ENCODE measurements at regions not wholly inside any gene's neighbourhood (a gene's known extent, or its start where the extent isn't known, plus 50 kb on each side); places are given as distances from the start of the nearest gene placed in this dataset.

DNA sequence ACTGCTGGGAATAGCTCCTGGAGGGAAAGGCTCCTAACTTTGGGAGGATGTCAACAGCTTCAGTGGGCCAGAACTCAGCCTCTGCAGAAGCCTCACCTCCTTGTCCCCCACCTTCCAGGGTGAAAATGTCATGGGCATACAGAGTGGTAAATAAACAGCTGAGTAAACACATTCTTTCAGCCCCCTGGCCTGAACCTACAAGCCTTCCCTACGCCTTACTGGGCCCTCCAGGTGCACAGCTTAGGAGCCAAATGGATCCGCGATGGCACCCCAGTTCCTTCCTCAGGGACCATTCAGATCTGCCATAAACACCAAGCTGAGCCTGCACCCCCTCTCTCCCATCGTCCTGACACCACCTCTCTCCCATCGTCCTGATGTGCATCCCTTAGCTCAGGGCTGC is 126.2 kb upstream of the IGF1R start:
- Histone ChIP-seq H3K27me3 (no peaks in the 10 kb centered on the region), H3K27ac (no peak overlapping the region), H3K4me1 (peaks cover 8% of the 10 kb centered on the region), H3K4me3 (no peak overlapping the region), H3K9me3 (no peaks in the 10 kb centered on the region), H3K36me3 (replicated peaks in 1 of 2; ENCODE audit: insufficient read depth in 1 of 2, low read depth in 2 of 2) (no peaks in the 10 kb centered on the region)
- TF ChIP-seq, protein P1, sequence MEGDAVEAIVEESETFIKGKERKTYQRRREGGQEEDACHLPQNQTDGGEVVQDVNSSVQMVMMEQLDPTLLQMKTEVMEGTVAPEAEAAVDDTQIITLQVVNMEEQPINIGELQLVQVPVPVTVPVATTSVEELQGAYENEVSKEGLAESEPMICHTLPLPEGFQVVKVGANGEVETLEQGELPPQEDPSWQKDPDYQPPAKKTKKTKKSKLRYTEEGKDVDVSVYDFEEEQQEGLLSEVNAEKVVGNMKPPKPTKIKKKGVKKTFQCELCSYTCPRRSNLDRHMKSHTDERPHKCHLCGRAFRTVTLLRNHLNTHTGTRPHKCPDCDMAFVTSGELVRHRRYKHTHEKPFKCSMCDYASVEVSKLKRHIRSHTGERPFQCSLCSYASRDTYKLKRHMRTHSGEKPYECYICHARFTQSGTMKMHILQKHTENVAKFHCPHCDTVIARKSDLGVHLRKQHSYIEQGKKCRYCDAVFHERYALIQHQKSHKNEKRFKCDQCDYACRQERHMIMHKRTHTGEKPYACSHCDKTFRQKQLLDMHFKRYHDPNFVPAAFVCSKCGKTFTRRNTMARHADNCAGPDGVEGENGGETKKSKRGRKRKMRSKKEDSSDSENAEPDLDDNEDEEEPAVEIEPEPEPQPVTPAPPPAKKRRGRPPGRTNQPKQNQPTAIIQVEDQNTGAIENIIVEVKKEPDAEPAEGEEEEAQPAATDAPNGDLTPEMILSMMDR (IDR thresholded peaks at IDR 0.05) = no peak
- TF ChIP-seq POLR2A (IDR thresholded peaks at IDR 0.05) = no peak
- ATAC-seq = no peak
- intact Hi-C loops (cut with DNase I) = loop anchor here (5.0 kb wide), 2 partner anchors 135 to 550 kb away; no protein-coding TSS in a partner anchor
- 73 to 81% methylated on average over 5 of the region's 5 CpGs for WGBS, 2 donors
- DNase-seq = no peak

DNA sequence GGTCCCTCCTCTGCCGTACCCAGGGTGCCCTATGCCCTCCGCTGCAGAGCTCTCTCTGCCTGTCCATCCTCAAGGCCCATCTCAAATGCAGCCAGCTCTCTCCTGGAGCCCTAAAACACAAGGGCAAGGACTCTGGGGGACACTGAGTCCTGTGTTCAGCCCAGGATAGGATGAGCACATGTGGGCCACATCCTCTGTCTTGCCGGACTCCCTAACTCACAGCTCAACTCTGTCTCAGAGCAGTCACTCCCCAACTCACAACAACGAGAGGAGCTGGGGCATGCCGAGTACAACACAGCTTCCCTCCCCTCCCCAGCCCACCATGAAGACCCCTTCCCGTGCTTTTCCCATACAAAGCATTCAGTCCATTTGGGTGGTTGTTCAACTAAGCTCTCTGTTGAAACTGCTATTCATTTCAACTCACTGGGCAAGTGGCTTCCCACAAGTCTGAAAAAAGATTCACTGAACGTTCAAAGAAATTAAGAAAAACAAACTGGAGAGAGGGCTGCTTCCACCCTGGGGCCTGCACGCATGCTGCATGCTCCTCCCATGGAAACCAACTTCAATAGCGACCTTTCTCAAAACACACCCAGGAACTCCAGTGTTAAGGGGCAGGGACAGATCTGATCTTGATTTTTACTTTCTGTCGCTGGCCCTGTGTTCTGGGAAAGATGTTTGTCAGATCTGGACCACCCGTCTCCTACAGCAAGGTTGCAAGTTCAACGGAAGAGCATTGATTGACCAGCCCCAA is 124.3 kb upstream of the IGF1R start:
- WGBS, 2 donors = 83 to 87% methylated on average over 11 to 12 of the region's 12 CpGs
- H3K4me3 ChIP-seq = no peak overlapping the region
- TF ChIP-seq, protein P1 (IDR thresholded peaks at IDR 0.05) = no peak
- TF ChIP-seq POLR2A (IDR thresholded peaks at IDR 0.05) = no peak
- no peaks in the 10 kb centered on the region for H3K27me3 ChIP-seq
- intact Hi-C loops (cut with DNase I) = loop anchor here (5.0 kb wide), 2 partner anchors 133 to 548 kb away; no protein-coding TSS in a partner anchor
- H3K4me1 ChIP-seq = peaks cover 8% of the 10 kb centered on the region
- no peak for ATAC-seq
- no peak overlapping the region for H3K27ac ChIP-seq
- DNase-seq = no peak
- H3K9me3 ChIP-seq = no peaks in the 10 kb centered on the region
- no peaks in the 10 kb centered on the region for H3K36me3 ChIP-seq (replicated peaks in 1 of 2; ENCODE audit: insufficient read depth in 1 of 2, low read depth in 2 of 2)

DNA sequence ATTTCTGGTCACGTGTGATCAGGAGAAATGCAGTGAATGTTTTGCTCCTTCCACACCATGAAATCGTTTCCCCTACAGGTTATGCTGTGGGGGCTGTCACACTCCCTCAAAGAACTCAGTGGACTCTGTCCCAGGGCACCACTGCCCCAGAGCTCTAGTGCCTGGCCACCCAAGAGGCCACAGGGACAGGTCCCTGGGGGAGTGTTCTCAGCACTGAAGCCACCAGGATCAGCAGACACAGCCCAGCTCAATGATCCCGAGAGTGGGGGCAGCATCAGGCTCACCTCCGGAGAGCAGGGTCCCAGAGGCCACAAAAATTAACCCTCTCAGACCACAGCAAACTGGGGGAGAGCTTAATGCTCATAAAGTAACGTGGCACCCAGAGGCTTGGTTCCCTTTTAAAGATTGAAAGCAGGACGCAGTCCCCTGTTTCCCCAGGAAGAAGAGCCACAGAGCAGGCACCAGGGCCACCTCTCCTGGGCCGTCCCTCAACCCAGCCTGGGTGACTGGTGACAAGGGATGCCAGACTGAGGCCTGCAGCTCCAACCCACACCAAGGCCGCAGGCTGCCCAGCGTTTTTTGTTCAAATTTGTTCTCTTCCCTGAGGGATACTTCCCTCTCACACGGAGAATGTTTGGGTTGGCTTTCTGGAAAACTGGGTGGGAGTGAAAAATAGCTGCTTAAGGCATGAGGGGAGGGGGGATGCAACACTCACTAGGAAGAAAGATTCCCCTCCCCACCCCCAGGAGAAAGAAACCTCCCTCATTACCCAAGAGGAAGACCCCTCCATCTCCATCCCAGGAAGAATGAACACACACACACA is 123.3 kb upstream of the IGF1R start:
- H3K9me3 ChIP-seq = no peaks in the 10 kb centered on the region
- DNase-seq (no peak), ATAC-seq (no peak)
- TF ChIP-seq, protein P1 (IDR thresholded peaks at IDR 0.05) = no peak
- TF ChIP-seq POLR2A (IDR thresholded peaks at IDR 0.05) = no peak
- H3K4me1 ChIP-seq = peaks cover 14% of the 10 kb centered on the region
- no peak overlapping the region for H3K4me3 ChIP-seq
- intact Hi-C loops (cut with DNase I) = loop anchor here (5.0 kb wide), 2 partner anchors 132 to 547 kb away; no protein-coding TSS in a partner anchor
- 65 to 73% methylated on average over 10 of the region's 10 CpGs for WGBS, 2 donors
- no peaks in the 10 kb centered on the region for H3K36me3 ChIP-seq (replicated peaks in 1 of 2; ENCODE audit: insufficient read depth in 1 of 2, low read depth in 2 of 2)
- no peak overlapping the region for H3K27ac ChIP-seq
- no peaks in the 10 kb centered on the region for H3K27me3 ChIP-seq

DNA sequence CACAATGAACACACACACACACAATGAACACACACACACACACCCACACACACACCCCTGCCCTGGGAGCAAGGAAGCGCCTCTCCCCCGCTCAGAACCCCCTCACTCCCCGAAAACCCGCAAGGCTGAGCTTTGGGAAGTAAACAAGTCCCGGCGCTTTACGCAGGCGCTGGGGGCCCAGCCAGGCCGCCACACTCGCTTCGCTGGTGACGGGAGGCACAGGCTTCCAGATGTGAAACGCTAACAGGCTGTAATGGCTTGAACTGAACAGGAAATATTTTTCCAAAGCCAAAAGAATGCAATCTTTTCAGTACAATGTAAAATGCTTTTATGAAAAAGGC is 122.7 kb upstream of the IGF1R start:
- no peaks in the 10 kb centered on the region for H3K36me3 ChIP-seq (replicated peaks in 1 of 2; ENCODE audit: insufficient read depth in 1 of 2, low read depth in 2 of 2)
- DNase-seq (no peak), ATAC-seq (no peak)
- H3K27ac ChIP-seq = no peak overlapping the region
- no peaks in the 10 kb centered on the region for H3K9me3 ChIP-seq
- no peaks in the 10 kb centered on the region for H3K27me3 ChIP-seq
- H3K4me3 ChIP-seq = no peak overlapping the region
- intact Hi-C loops (cut with DNase I) = no loop called here
- TF ChIP-seq, protein P1 (IDR thresholded peaks at IDR 0.05) = no peak
- TF ChIP-seq POLR2A (IDR thresholded peaks at IDR 0.05) = no peak
- WGBS, 2 donors = 66 to 93% methylated on average over 12 to 13 of the region's 13 CpGs
- H3K4me1 ChIP-seq = peaks cover 17% of the 10 kb centered on the region
